ENCODE measurements at regions not wholly inside any gene's neighbourhood (a gene's known extent, or its start where the extent isn't known, plus 50 kb on each side); places are given as distances from the start of the nearest gene placed in this dataset.

- no peak for DNase-seq
These were observed 65.4 kb upstream of the VRK2 start for GRCh38 chr2:57981083-57981768.

GRCh38 chr2:57987835-57988573, 58.6 kb upstream of the VRK2 start:
- no peak for DNase-seq

GRCh38 chr2:57990118-57990725, 56.4 kb upstream of the VRK2 start:
- no peak for DNase-seq
